HepG2 (cell line): ENCODE measurements at regions not wholly inside any gene's neighbourhood (a gene's known extent, or its start where the extent isn't known, plus 50 kb on each side); places are given as distances from the start of the nearest gene placed in this dataset.

Source experiments
- ATAC-seq: fragments of 200-7000 bp; cut with Tn5 transposase; 3 replicates; pipeline ENCODE4 v1.9.1; 2020; ENCODE audit warnings: mild to moderate bottlenecking, moderate library complexity
- BruUV-seq: library from RNA; stranded (reverse); fragments of 400-500 nt; replicated peaks from 2 replicates; lab custom pipeline; 2021; lab: Mats Ljungman, UMichigan
- CTCF ChIA-PET: fragments of 300-600 bp; formaldehyde crosslinking; extraction: SDS; loops from one replicate; lab custom pipeline; 2021; ENCODE audit warnings: low total read pairs, inconsistent platforms, low intra/inter-chr PET ratio; lab: Yijun Ruan, JAX
- POLR2A ChIA-PET: fragments of 350-600 bp; sonication (Branson Sonifier 250); formaldehyde crosslinking; loops from one replicate; lab custom pipeline; 2020; ENCODE audit warnings: antibody characterized with exemption, inconsistent platforms; lab: Yijun Ruan, JAX
- DNase-seq: peaks from one replicate; pipeline ENCODE4 v3.0.0-alpha.2; 2015; ENCODE audit warnings: low spot score
- FAIRE-seq: peaks from 3 replicates; lab custom pipeline; 2011; peaks lifted over from hg19 to GRCh38; lab: Jason Lieb, UNC
- H2AFZ ChIP-seq: one replicate; pipeline ENCODE4 v1.6.1; 2011; ENCODE audit warnings: low read length, inconsistent platforms
- H3K27ac ChIP-seq: fragments of 300-600 bp; 3 replicates; pipeline ENCODE4 v1.8.0; 2011; ENCODE audit warnings: mixed run types, mild to moderate bottlenecking, mixed read lengths, low read length, inconsistent platforms; ENCODE audit not compliant: insufficient read depth; ENCODE audit errors: extremely low read length
- H3K27me3 ChIP-seq, 2 experiments: fragments of 200-600 bp in 1 of 2; 2 replicates in 1 of 2; 3 replicates in 1 of 2; pipeline versions ENCODE4 v1.6.0 to v1.8.0; 2011; ENCODE audit warnings: low read length in 2 of 2, mild to moderate bottlenecking in 2 of 2, moderate library complexity in 2 of 2, inconsistent platforms in 1 of 2; ENCODE audit not compliant: insufficient read depth in 2 of 2, control insufficient read depth in 1 of 2
- H3K36me3 ChIP-seq, 2 experiments: fragments of 200-600 bp in 1 of 2; replicated peaks in 1 of 2; 2 replicates in 1 of 2; 3 replicates in 1 of 2; pipeline versions ENCODE4 v1.5.1 to v1.8.0; 2011; ENCODE audit warnings: low read length in 2 of 2, inconsistent platforms in 1 of 2; ENCODE audit not compliant: insufficient read depth in 2 of 2, control insufficient read depth in 1 of 2
- H3K4me1 ChIP-seq: 2 replicates; pipeline ENCODE4 v1.5.1; 2012; ENCODE audit warnings: low read length, inconsistent platforms; ENCODE audit not compliant: insufficient read depth
- H3K4me2 ChIP-seq: 2 replicates; pipeline ENCODE4 v1.6.0; 2011; ENCODE audit warnings: low read depth, low read length, inconsistent platforms
- H3K4me3 ChIP-seq, 3 experiments: fragments of 200-600 bp in 1 of 3; sonication (generic), shearing (Covaris generic) in 1 of 3; replicated peaks in 1 of 3; 2 replicates each; pipeline ENCODE4 v1.5.1; 2011 to 2016; ENCODE audit warnings: low read length in 3 of 3, inconsistent platforms in 2 of 3, low read depth in 2 of 3, mild to moderate bottlenecking in 2 of 3, control low read depth in 1 of 3, mixed read lengths in 1 of 3; ENCODE audit not compliant: insufficient read depth in 1 of 3
- H3K79me2 ChIP-seq: one replicate; pipeline ENCODE4 v1.6.1; 2011; ENCODE audit warnings: low read length, inconsistent platforms; ENCODE audit not compliant: insufficient read depth
- H3K9ac ChIP-seq: 2 replicates; pipeline ENCODE4 v1.6.0; 2011; ENCODE audit warnings: mild to moderate bottlenecking, low read depth, low read length, inconsistent platforms; ENCODE audit not compliant: insufficient read depth
- H3K9me3 ChIP-seq: 2 replicates; pipeline ENCODE4 v1.5.1; 2012; ENCODE audit warnings: mild to moderate bottlenecking, low read length
- H4K20me1 ChIP-seq: 2 replicates; pipeline ENCODE4 v1.6.0; 2011; ENCODE audit warnings: inconsistent platforms, mild to moderate bottlenecking, low read length, moderate library complexity; ENCODE audit not compliant: insufficient read depth
- EP300 ChIP-seq, 3 experiments: sonication (generic) in 1 of 3; formaldehyde crosslinking in 1 of 3; IDR thresholded peaks; 2 replicates each; pipeline versions ENCODE4 v1.5.1 to v1.6.1; 2011 to 2020; ENCODE audit warnings: low read depth in 2 of 3, low read length in 2 of 3, borderline replicate concordance in 1 of 3, improper control_type of control experiment in 1 of 3, mild to moderate bottlenecking in 1 of 3, missing genetic modification reagents in 1 of 3, moderate library complexity in 1 of 3
- HOXD1 ChIP-seq: sonication (generic); formaldehyde crosslinking; IDR thresholded peaks from 2 replicates; pipeline ENCODE4 v1.5.0; 2020; ENCODE audit warnings: missing genetic modification reagents
- KLF13 ChIP-seq: sonication (generic); formaldehyde crosslinking; IDR thresholded peaks from 2 replicates; pipeline ENCODE4 v1.4.0; 2020; ENCODE audit warnings: mild to moderate bottlenecking, missing genetic modification reagents
- RFX1 ChIP-seq: fragments of 450-650 bp; IDR thresholded peaks from 2 replicates; pipeline ENCODE4 v1.6.1; 2017
- ZBTB1 ChIP-seq: sonication (generic); formaldehyde crosslinking; IDR thresholded peaks from 2 replicates; pipeline ENCODE4 v1.4.0; 2020; ENCODE audit warnings: missing genetic modification reagents, borderline replicate concordance
- ZFX ChIP-seq: sonication (generic); formaldehyde crosslinking; IDR thresholded peaks from 2 replicates; pipeline ENCODE4 v1.4.0; 2020; ENCODE audit warnings: mild to moderate bottlenecking, low read depth, missing genetic modification reagents, moderate library complexity
- ZNF446 ChIP-seq: sonication (generic); formaldehyde crosslinking; IDR thresholded peaks from 2 replicates; pipeline ENCODE4 v1.5.0; 2020; ENCODE audit warnings: mild to moderate bottlenecking, missing genetic modification reagents
- ZNF619 ChIP-seq: sonication (generic); formaldehyde crosslinking; IDR thresholded peaks from 2 replicates; pipeline ENCODE4 v1.4.0; 2020; ENCODE audit warnings: mild to moderate bottlenecking, missing genetic modification reagents
- ZNF839 ChIP-seq: sonication (generic); formaldehyde crosslinking; IDR thresholded peaks from 2 replicates; pipeline ENCODE4 v1.4.0; 2020; ENCODE audit warnings: missing genetic modification reagents, mild to moderate bottlenecking, borderline replicate concordance
- ZSCAN21 ChIP-seq: sonication (generic); formaldehyde crosslinking; IDR thresholded peaks from 2 replicates; pipeline ENCODE4 v1.8.0; 2022; ENCODE audit warnings: mild to moderate bottlenecking, missing genetic modification reagents, moderate library complexity, borderline replicate concordance
- WGBS: methylation state at CpG from one replicate; pipeline ENCODE4 v1.1.6; 2017; ENCODE audit warnings: low lambda C conversion rate; 5-methylcytosine and 5-hydroxymethylcytosine counted together
- in situ Hi-C: cut with HindIII; loops from 2 replicates; pipeline ENCODE4 v1.10.0; 2017; ENCODE audit warnings: low pct_unique_long_range_greater_than_20kb; ENCODE audit not compliant: extremely low pct_ligation_motif_present
- intact Hi-C: fragments of 100-400 bp; cut with micrococcal nuclease; formaldehyde crosslinking; loops from one replicate; pipeline ENCODE4 v1.10.0; 2022; ENCODE audit not compliant: unreplicated experiment
- TF ChIP-seq, protein P1 (sequence below): sonication (generic); formaldehyde crosslinking; IDR thresholded peaks from 2 replicates; pipeline ENCODE4 v1.5.0; 2020; ENCODE audit warnings: missing genetic modification reagents
- TF ChIP-seq, protein P2 (sequence below): sonication (generic); formaldehyde crosslinking; conservative IDR thresholded peaks from 2 replicates; pipeline ENCODE4 v1.8.0; 2022; ENCODE audit warnings: low read depth, missing genetic modification reagents

DNA sequence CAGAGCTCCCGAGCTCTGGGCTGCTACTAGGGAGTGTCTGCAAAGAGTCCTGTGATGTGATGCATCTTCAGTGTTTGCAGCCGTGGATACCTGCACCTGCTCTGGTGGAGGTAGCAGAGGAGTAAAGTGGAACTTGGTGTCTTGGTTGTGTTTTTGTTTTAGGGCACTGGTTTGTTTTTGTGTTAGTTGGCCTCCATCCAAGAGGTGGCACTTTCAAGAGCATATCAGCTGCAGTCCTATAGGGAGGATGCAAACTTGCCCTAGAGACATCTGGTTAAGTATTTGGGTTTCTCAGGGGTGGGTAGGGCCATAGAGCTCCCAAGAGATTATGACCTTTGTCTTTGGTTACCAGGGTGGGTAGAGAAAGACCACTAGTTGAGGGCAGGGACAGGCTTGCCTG lies 1249.0 kb upstream of the FAM98A start:
- ChIA-PET CTCF (no interaction called here), POLR2A (no interaction called here)
- Histone ChIP-seq H3K27me3 (no peaks in the 10 kb centered on the region), H3K4me2 (no peak overlapping the region), H3K4me3 (no peak overlapping the region), H4K20me1 (no peaks in the 10 kb centered on the region), H3K79me2 (no peaks in the 10 kb centered on the region), H3K36me3 (no peaks in the 10 kb centered on the region), H3K9me3 (peaks cover 34% of the 10 kb centered on the region), H3K4me1 (no peaks in the 10 kb centered on the region), H3K27ac (no peak overlapping the region), H3K9ac (no peak overlapping the region), H2AFZ (no peak overlapping the region)
- intact Hi-C loops (no loop called here), in situ Hi-C loops (no loop called here)
- 6% methylated on average over 2 of the region's 2 CpGs for WGBS
- no TSS peak for BruUV-seq
- TF ChIP-seq ZBTB1 (CRISPR knock-in tag) = no peak
- no peak for TF ChIP-seq ZSCAN21 (CRISPR knock-in tag)
- TF ChIP-seq RFX1 = no peak
- no peak for TF ChIP-seq KLF13 (CRISPR knock-in tag)
- TF ChIP-seq HOXD1 (CRISPR knock-in tag) = no peak
- TF ChIP-seq ZNF619 (CRISPR knock-in tag) = no peak
- TF ChIP-seq ZNF839 (CRISPR knock-in tag) = no peak
- TF ChIP-seq, protein P1, sequence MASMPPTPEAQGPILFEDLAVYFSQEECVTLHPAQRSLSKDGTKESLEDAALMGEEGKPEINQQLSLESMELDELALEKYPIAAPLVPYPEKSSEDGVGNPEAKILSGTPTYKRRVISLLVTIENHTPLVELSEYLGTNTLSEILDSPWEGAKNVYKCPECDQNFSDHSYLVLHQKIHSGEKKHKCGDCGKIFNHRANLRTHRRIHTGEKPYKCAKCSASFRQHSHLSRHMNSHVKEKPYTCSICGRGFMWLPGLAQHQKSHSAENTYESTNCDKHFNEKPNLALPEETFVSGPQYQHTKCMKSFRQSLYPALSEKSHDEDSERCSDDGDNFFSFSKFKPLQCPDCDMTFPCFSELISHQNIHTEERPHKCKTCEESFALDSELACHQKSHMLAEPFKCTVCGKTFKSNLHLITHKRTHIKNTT (CRISPR knock-in tag) = no peak
- no peak for TF ChIP-seq ZFX (CRISPR knock-in tag)
- no peak for TF ChIP-seq ZNF446 (CRISPR knock-in tag)
- TF ChIP-seq, protein P2, sequence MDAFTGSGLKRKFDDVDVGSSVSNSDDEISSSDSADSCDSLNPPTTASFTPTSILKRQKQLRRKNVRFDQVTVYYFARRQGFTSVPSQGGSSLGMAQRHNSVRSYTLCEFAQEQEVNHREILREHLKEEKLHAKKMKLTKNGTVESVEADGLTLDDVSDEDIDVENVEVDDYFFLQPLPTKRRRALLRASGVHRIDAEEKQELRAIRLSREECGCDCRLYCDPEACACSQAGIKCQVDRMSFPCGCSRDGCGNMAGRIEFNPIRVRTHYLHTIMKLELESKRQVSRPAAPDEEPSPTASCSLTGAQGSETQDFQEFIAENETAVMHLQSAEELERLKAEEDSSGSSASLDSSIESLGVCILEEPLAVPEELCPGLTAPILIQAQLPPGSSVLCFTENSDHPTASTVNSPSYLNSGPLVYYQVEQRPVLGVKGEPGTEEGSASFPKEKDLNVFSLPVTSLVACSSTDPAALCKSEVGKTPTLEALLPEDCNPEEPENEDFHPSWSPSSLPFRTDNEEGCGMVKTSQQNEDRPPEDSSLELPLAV (CRISPR knock-in tag) = no peak
- TF ChIP-seq EP300 (IDR thresholded peaks at IDR 0.05; ENCODE audit: low read depth in 2 of 2, low read length in 2 of 2) = no peak
- no peak for TF ChIP-seq EP300 (CRISPR knock-in tag; IDR thresholded peaks at IDR 0.05; ENCODE audit: borderline replicate concordance)
- DNase-seq (no peak), FAIRE-seq (no peak), ATAC-seq (no peak)
